ENCODE measurements at regions not wholly inside any gene's neighbourhood (a gene's known extent, or its start where the extent isn't known, plus 50 kb on each side); places are given as distances from the start of the nearest gene placed in this dataset.

- H3K36me3 ChIP-seq = no peaks in the 10 kb centered on the region
Observed at GRCh38 chr6:97449444-97449966, 166.5 kb upstream of the MMS22L start.

DNA sequence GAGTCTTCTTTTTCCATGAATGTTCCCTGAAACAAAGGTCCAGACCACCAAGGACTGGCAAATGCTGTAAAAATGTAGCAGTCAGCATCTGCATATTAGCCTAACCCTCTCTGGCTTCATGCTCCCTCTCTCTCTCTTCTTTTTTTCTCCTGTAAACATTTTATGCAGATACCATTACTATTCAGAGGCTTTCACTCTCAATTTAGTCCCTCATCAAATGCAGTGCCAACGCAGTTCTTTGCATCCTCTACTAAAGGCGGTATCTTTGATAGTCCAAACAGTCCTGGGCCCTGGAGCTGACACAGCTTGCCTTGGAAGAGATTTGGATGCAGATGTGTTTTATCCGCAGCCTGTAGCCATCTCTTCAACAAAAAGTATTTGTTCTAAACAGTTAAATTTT is 167.1 kb upstream of the MMS22L start:
- TF ChIP-seq, protein P1, sequence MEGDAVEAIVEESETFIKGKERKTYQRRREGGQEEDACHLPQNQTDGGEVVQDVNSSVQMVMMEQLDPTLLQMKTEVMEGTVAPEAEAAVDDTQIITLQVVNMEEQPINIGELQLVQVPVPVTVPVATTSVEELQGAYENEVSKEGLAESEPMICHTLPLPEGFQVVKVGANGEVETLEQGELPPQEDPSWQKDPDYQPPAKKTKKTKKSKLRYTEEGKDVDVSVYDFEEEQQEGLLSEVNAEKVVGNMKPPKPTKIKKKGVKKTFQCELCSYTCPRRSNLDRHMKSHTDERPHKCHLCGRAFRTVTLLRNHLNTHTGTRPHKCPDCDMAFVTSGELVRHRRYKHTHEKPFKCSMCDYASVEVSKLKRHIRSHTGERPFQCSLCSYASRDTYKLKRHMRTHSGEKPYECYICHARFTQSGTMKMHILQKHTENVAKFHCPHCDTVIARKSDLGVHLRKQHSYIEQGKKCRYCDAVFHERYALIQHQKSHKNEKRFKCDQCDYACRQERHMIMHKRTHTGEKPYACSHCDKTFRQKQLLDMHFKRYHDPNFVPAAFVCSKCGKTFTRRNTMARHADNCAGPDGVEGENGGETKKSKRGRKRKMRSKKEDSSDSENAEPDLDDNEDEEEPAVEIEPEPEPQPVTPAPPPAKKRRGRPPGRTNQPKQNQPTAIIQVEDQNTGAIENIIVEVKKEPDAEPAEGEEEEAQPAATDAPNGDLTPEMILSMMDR (IDR thresholded peaks at IDR 0.05) = no peak
- ATAC-seq (ENCODE audit: insufficient number of reproducible peaks, low FRiP score, low read depth) = no peak

More at GRCh38 chr6:97449444-97449966, 166.5 kb upstream of the MMS22L start:
- DNase-seq (ENCODE audit: low spot score) (no peak), ATAC-seq (ENCODE audit: insufficient number of reproducible peaks, low FRiP score, low read depth) (no peak)
- no peak overlapping the region for H3K27ac ChIP-seq
- no peak overlapping the region for H3K4me3 ChIP-seq
- TF ChIP-seq, protein P1 (IDR thresholded peaks at IDR 0.05) = no peak
- no peaks in the 10 kb centered on the region for H3K9me3 ChIP-seq
- H3K4me1 ChIP-seq (ENCODE audit: control insufficient read depth in 1 of 2, low read depth in 2 of 2) = no peaks in the 10 kb centered on the region
- no peaks in the 10 kb centered on the region for H3K27me3 ChIP-seq (replicated peaks; ENCODE audit: insufficient read depth)

GRCh38 chr6:97456070-97456469 is 173.1 kb upstream of the MMS22L start:
- no peak overlapping the region for H3K27ac ChIP-seq
- no peaks in the 10 kb centered on the region for H3K9me3 ChIP-seq
- TF ChIP-seq, protein P1 (IDR thresholded peaks at IDR 0.05) = no peak
- DNase-seq (ENCODE audit: low spot score) (no peak), ATAC-seq (ENCODE audit: insufficient number of reproducible peaks, low FRiP score, low read depth) (no peak)
- no peaks in the 10 kb centered on the region for H3K36me3 ChIP-seq
- no peaks in the 10 kb centered on the region for H3K27me3 ChIP-seq (replicated peaks; ENCODE audit: insufficient read depth)
- no peaks in the 10 kb centered on the region for H3K4me1 ChIP-seq (ENCODE audit: control insufficient read depth in 1 of 2, low read depth in 2 of 2)
- no peak overlapping the region for H3K4me3 ChIP-seq

More for the DNA sequence above, 167.1 kb upstream of the MMS22L start:
- H3K4me3 ChIP-seq = no peak overlapping the region
- no peaks in the 10 kb centered on the region for H3K27me3 ChIP-seq (replicated peaks; ENCODE audit: insufficient read depth)
- no peak for DNase-seq (ENCODE audit: low spot score)
- H3K36me3 ChIP-seq = no peaks in the 10 kb centered on the region
- no peak overlapping the region for H3K27ac ChIP-seq
- no peaks in the 10 kb centered on the region for H3K4me1 ChIP-seq (ENCODE audit: control insufficient read depth in 1 of 2, low read depth in 2 of 2)
- H3K9me3 ChIP-seq = no peaks in the 10 kb centered on the region

- TF ChIP-seq, protein P1 (IDR thresholded peaks at IDR 0.05) = no peak
- Histone ChIP-seq H3K27me3 (replicated peaks; ENCODE audit: insufficient read depth) (no peaks in the 10 kb centered on the region), H3K36me3 (no peaks in the 10 kb centered on the region), H3K27ac (no peak overlapping the region), H3K4me3 (no peak overlapping the region), H3K4me1 (ENCODE audit: control insufficient read depth in 1 of 2, low read depth in 2 of 2) (no peaks in the 10 kb centered on the region), H3K9me3 (no peaks in the 10 kb centered on the region)
- DNase-seq (ENCODE audit: low spot score) = no peak
- ATAC-seq (ENCODE audit: insufficient number of reproducible peaks, low FRiP score, low read depth) = no peak
Observed at GRCh38 chr6:97459535-97459934, 176.5 kb upstream of the MMS22L start.

DNA sequence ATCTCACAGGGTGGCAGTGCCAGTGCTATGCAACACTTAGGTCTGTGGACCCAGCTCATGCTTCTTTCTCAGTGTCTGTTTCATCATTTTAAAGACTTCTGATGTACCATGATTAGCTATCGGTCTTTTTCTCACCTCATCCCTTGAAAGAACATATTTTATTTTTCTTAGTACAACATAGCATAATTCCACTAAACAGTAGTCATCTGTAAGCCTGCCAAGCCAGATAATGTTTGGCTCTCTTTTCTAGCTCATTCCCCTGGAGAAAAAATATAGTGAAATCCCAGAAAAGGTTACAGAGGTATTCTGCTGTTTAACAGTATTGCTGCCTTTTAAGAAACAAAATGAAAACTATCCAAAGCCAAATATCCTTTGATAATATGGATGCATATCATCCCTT is 177.0 kb upstream of the MMS22L start:
- Histone ChIP-seq H3K4me3 (no peak overlapping the region), H3K36me3 (no peaks in the 10 kb centered on the region), H3K9me3 (no peaks in the 10 kb centered on the region), H3K4me1 (ENCODE audit: control insufficient read depth in 1 of 2, low read depth in 2 of 2) (no peaks in the 10 kb centered on the region), H3K27me3 (replicated peaks; ENCODE audit: insufficient read depth) (no peaks in the 10 kb centered on the region), H3K27ac (no peak overlapping the region)
- DNase-seq (ENCODE audit: low spot score) (no peak), ATAC-seq (ENCODE audit: insufficient number of reproducible peaks, low FRiP score, low read depth) (no peak)
- TF ChIP-seq, protein P1 (IDR thresholded peaks at IDR 0.05) = no peak
